OCI-LY3 (cell line): ENCODE measurements at regions not wholly inside any gene's neighbourhood (a gene's known extent, or its start where the extent isn't known, plus 50 kb on each side); places are given as distances from the start of the nearest gene placed in this dataset.

ENCODE experiments used
- EZH2phosphoT487 ChIP-seq: fragments of 200-600 bp; shearing (Covaris generic); IDR thresholded peaks from 2 replicates; pipeline ENCODE4 v1.6.1; 2018; ENCODE audit warnings: antibody characterized with exemption, mixed run types, low read depth
- TF ChIP-seq, protein P1 (sequence below): fragments of 200-600, 300-600 bp; sonication (generic); IDR thresholded peaks from 2 replicates; pipeline ENCODE4 v1.5.1; 2014; ENCODE audit warnings: antibody characterized with exemption, low read length, low read depth

DNA sequence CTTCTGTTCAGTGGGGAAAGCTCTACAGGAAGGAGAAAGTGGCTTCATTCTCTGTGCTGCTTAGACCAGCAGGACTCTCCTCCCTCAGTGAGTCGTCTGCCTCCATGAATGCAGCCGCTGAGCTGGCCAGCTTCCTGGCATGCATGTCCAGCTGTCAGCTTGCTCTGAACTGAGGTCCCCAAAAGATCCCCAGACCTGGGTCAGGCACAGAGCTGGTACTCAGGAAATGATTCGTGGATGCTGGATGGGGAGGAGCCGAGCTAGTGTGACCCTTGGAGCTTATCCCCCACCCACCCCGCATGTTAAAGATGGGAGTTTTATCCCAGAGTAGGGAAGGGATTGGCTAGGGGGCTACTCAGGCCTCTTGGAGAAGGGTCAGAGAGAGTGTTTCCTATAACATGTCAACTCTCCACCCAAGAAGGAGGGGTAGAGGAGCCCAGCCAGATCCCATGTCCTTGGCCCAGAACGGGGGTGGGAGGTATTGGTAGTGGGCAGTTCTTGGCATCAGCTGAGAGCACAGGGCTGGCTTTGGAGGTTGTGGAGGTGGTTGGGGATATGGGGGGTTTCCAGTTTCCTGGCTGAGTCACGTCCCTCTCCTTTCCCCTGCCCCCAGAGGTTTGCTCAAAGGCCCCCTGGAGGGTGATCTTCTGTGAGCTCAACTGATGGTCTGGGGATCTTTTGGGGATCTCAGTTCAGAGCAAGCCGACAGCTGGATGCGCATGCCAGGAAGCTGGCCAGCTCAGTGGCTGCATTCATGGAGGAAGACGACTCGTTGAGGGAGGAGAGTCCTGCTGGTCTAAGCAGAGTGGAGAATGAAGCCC is 110.1 kb downstream of the FOXD2 start:
- TF ChIP-seq, protein P1, sequence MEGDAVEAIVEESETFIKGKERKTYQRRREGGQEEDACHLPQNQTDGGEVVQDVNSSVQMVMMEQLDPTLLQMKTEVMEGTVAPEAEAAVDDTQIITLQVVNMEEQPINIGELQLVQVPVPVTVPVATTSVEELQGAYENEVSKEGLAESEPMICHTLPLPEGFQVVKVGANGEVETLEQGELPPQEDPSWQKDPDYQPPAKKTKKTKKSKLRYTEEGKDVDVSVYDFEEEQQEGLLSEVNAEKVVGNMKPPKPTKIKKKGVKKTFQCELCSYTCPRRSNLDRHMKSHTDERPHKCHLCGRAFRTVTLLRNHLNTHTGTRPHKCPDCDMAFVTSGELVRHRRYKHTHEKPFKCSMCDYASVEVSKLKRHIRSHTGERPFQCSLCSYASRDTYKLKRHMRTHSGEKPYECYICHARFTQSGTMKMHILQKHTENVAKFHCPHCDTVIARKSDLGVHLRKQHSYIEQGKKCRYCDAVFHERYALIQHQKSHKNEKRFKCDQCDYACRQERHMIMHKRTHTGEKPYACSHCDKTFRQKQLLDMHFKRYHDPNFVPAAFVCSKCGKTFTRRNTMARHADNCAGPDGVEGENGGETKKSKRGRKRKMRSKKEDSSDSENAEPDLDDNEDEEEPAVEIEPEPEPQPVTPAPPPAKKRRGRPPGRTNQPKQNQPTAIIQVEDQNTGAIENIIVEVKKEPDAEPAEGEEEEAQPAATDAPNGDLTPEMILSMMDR, result no peak
- no peak for TF ChIP-seq EZH2phosphoT487
